AG04450 (cell line): ENCODE measurements at regions not wholly inside any gene's neighbourhood (a gene's known extent, or its start where the extent isn't known, plus 50 kb on each side); places are given as distances from the start of the nearest gene placed in this dataset.

Experiments
- CTCF ChIA-PET: fragments of 300-600, 350-600 bp; formaldehyde crosslinking; extraction: SDS; loops from one replicate; lab custom pipeline; 2022; ENCODE audit warnings: antibody characterized with exemption, inconsistent platforms; lab: Charles Lee
- POLR2A ChIA-PET: fragments of 350-600 bp; formaldehyde crosslinking; extraction: SDS; loops from one replicate; lab custom pipeline; 2021; ENCODE audit warnings: antibody characterized with exemption, inconsistent platforms; lab: Yijun Ruan, JAX
- DNase-seq: peaks from one replicate; pipeline ENCODE4 v3.0.0-alpha.2; 2011; ENCODE audit warnings: low read depth, low spot score
- H3K27ac ChIP-seq: one replicate; pipeline ENCODE4 v1.5.1; 2012; ENCODE audit warnings: low read depth, low read length, control low read depth
- H3K27me3 ChIP-seq: one replicate; pipeline ENCODE4 v1.6.0; 2012; ENCODE audit warnings: low read length; ENCODE audit not compliant: control insufficient read depth, insufficient read depth
- H3K4me3 ChIP-seq: 2 replicates; pipeline ENCODE4 v1.5.1; 2011; ENCODE audit warnings: mild to moderate bottlenecking, low read depth, low read length, control low read depth
- H3K9me3 ChIP-seq: 2 replicates; pipeline ENCODE4 v1.5.1; 2012; ENCODE audit warnings: low read length; ENCODE audit not compliant: control insufficient read depth, insufficient read depth
- TF ChIP-seq, protein P1 (sequence below): IDR thresholded peaks from 2 replicates; pipeline ENCODE4 v1.5.1; 2011; ENCODE audit warnings: low read depth, low read length, control low read depth, inconsistent platforms

DNA sequence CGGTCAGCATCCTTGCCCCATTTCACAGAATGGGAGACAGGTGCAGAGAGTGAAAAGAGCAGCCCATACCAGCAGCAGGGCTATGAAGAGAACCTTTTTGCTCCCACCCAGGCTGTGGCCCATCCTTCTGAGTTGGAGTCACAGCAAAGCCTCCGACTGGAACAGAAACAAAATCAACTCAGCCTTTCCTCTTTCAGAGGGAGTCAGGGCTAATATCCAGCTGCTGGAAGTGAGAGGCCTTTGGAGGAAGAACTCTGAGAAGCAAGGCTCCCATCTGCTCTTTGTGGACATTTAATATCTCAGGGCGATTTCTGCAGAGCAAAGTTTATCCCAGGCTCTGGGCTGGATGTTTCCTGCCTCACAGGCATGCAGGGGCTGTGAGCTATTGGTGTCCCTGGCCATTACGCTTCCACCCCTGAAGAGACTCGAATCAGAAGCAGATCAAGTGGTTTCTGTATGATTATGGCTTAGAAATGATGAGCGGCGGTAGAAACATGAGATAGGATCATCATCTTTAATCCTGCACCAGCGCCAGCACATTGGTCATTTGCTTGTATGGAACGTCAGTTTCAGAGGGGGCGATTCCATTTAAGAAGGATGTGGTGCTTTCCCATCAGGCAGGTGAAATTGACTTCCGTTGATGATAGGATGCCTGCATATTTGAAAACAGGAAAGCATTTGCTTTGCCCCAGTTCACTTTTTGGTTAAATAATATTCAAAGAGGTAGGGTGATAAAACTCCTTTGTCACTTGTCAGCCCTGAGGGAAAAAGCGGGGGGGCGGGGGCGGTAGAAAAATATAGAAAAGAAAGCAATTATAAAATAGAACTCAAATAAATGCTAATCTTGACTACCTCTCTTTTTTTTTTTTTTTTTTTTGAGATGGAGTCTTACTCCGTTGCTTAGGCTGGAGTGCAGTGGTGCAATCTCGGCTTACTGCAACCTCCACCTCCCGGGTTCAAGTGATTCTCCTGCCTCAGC, 152.4 kb downstream of the LRRC30 start:
- Histone ChIP-seq H3K27me3 (no peaks in the 10 kb centered on the region), H3K27ac (no peak overlapping the region), H3K4me3 (no peak overlapping the region), H3K9me3 (peaks cover 3% of the 10 kb centered on the region)
- POLR2A ChIA-PET, result no interaction called here
- CTCF ChIA-PET, result no interaction called here
- TF ChIP-seq, protein P1, sequence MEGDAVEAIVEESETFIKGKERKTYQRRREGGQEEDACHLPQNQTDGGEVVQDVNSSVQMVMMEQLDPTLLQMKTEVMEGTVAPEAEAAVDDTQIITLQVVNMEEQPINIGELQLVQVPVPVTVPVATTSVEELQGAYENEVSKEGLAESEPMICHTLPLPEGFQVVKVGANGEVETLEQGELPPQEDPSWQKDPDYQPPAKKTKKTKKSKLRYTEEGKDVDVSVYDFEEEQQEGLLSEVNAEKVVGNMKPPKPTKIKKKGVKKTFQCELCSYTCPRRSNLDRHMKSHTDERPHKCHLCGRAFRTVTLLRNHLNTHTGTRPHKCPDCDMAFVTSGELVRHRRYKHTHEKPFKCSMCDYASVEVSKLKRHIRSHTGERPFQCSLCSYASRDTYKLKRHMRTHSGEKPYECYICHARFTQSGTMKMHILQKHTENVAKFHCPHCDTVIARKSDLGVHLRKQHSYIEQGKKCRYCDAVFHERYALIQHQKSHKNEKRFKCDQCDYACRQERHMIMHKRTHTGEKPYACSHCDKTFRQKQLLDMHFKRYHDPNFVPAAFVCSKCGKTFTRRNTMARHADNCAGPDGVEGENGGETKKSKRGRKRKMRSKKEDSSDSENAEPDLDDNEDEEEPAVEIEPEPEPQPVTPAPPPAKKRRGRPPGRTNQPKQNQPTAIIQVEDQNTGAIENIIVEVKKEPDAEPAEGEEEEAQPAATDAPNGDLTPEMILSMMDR, result no peak
- no peak for DNase-seq

- ChIA-PET CTCF (no interaction called here), POLR2A (no interaction called here)
- Histone ChIP-seq H3K27ac (no peak overlapping the region), H3K9me3 (peaks cover 7% of the 10 kb centered on the region), H3K27me3 (no peaks in the 10 kb centered on the region), H3K4me3 (no peak overlapping the region)
- TF ChIP-seq, protein P1, result no peak
- DNase-seq, result no peak
These were observed 157.9 kb downstream of the LRRC30 start for GRCh38 chr18:7388741-7389140.

GRCh38 chr18:7390731-7391492, 160.0 kb downstream of the LRRC30 start:
- ChIA-PET POLR2A (no interaction called here), CTCF (no interaction called here)
- H3K9me3 ChIP-seq, result peaks cover 4% of the 10 kb centered on the region
- H3K27ac ChIP-seq, result no peak overlapping the region
- DNase-seq, result no peak
- no peaks in the 10 kb centered on the region for H3K27me3 ChIP-seq
- H3K4me3 ChIP-seq, result no peak overlapping the region
- TF ChIP-seq, protein P1, result no peak

DNA sequence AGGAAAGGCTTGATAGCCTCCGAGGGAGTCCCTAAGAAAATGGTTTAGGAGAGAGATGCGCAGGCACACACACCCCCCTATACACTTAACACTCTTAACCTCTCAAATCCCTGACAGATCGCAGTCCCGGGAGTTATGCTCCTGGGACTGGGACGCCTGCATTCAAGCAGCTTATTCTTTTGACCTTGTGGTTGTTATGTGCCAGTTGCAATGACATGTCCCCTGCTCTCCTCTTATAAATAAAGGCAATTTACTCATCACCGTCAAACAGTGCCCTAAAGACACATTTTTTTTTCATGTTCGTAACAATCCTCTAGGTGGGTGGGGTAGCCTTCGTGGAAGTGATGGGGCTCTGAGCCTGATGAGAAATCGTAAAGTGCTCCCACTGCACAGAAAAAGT, 162.2 kb downstream of the LRRC30 start:
- ChIA-PET POLR2A (no interaction called here), CTCF (no interaction called here)
- Histone ChIP-seq H3K4me3 (no peak overlapping the region), H3K27me3 (no peaks in the 10 kb centered on the region), H3K27ac (no peak overlapping the region), H3K9me3 (peaks cover 4% of the 10 kb centered on the region)
- TF ChIP-seq, protein P1, result no peak
- no peak for DNase-seq
